ENCODE measurements at regions not wholly inside any gene's neighbourhood (a gene's known extent, or its start where the extent isn't known, plus 50 kb on each side); places are given as distances from the start of the nearest gene placed in this dataset.

DNA sequence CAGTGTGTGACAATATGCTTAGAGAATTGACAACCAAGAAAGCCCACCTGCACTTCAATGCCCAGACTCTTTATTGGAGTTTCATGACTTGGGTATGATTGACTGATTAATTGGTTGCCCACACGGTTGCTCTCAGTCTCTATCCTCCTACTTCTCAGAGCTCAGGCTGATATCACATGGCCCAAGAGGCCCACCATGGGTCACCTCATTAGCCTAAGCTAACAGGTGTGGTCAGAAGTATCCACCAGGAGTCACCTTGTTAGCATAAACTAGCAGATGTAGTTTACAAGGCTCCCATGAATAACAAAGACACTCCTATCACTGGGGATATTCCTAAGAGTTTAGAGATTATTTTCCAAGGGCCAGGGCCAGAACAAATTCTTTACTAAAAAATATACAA, 120.2 kb upstream of the MBNL1 start:
- H3K4ac ChIP-seq (ENCODE audit: low read depth, low read length) = no peak overlapping the region
- Mint-ChIP-seq H3K4me1 (peaks cover 21 to 29% of the 10 kb centered on the region in 2 experiments), H3K27me3 (ENCODE audit: low read depth) (no peaks in the 10 kb centered on the region), H3K36me3 (ENCODE audit: insufficient read depth in 1 of 3, low read depth in 3 of 3) (peaks cover 0 to 4% (median 2%) of the 10 kb centered on the region in 3 experiments; a peak in 1 of 7 replicates), H3K27ac (peak overlapping the region in 1 of 3 experiments; percentile 12; a peak in 1 of 7 replicates), H3K4me3 (no peak overlapping the region), H3K9me3 (no peaks in the 10 kb centered on the region; a peak in 1 of 5 replicates)
- H4K5ac ChIP-seq (ENCODE audit: insufficient read length, low read depth, low read length) = no peak overlapping the region
- H2AFZ ChIP-seq (ENCODE audit: low read length) = no peak overlapping the region
- no peak overlapping the region for H2BK5ac ChIP-seq (ENCODE audit: insufficient read length, low read length)
- H3K18ac ChIP-seq (ENCODE audit: insufficient read length, low read depth, low read length) = no peak overlapping the region
- no peaks in the 10 kb centered on the region for H3K23me2 ChIP-seq (ENCODE audit: insufficient read length, low read depth, low read length, poor library complexity, severe bottlenecking)
- TF ChIP-seq, protein P1, sequence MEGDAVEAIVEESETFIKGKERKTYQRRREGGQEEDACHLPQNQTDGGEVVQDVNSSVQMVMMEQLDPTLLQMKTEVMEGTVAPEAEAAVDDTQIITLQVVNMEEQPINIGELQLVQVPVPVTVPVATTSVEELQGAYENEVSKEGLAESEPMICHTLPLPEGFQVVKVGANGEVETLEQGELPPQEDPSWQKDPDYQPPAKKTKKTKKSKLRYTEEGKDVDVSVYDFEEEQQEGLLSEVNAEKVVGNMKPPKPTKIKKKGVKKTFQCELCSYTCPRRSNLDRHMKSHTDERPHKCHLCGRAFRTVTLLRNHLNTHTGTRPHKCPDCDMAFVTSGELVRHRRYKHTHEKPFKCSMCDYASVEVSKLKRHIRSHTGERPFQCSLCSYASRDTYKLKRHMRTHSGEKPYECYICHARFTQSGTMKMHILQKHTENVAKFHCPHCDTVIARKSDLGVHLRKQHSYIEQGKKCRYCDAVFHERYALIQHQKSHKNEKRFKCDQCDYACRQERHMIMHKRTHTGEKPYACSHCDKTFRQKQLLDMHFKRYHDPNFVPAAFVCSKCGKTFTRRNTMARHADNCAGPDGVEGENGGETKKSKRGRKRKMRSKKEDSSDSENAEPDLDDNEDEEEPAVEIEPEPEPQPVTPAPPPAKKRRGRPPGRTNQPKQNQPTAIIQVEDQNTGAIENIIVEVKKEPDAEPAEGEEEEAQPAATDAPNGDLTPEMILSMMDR (conservative IDR thresholded peaks at IDR 0.05) = no peak
- H3K27ac ChIP-seq (ENCODE audit: insufficient read length, low read depth, low read length) = no peak overlapping the region
- no peaks in the 10 kb centered on the region for H3K79me2 ChIP-seq (ENCODE audit: insufficient read depth, low read length)
- no peak overlapping the region for H4K91ac ChIP-seq (ENCODE audit: insufficient read length, low read depth, low read length)
- no peaks in the 10 kb centered on the region for H3K9me3 ChIP-seq (ENCODE audit: control insufficient read depth, low read depth, low read length)
- no peak overlapping the region for H2BK120ac ChIP-seq (ENCODE audit: low read depth, low read length, poor library complexity, severe bottlenecking)
- H3K4me1 ChIP-seq (ENCODE audit: insufficient read depth, low read length) = peaks cover 4% of the 10 kb centered on the region
- no CpG with 5 or more reads among the region's 1 CpG for WGBS (ENCODE audit: extremely low coverage, insufficient read length, low lambda C conversion rate)
- no peaks in the 10 kb centered on the region for H3K79me1 ChIP-seq (ENCODE audit: insufficient read depth, low read depth, low read length, poor library complexity, severe bottlenecking)
- no peak overlapping the region for H2BK15ac ChIP-seq (ENCODE audit: low read depth, low read length)
- H3K27me3 ChIP-seq (ENCODE audit: insufficient read depth, low read length) = no peaks in the 10 kb centered on the region
- H4K8ac ChIP-seq (replicated peaks; ENCODE audit: insufficient read length, low read depth, low read length) = no peak overlapping the region
- H2BK20ac ChIP-seq (ENCODE audit: low read depth, low read length, poor library complexity, severe bottlenecking) = no peak overlapping the region
- H2AK5ac ChIP-seq (ENCODE audit: insufficient read length, low read length) = no peak overlapping the region
- H4K20me1 ChIP-seq (ENCODE audit: control insufficient read depth, insufficient read depth, insufficient read length) = no peaks in the 10 kb centered on the region
- H3K23ac ChIP-seq (ENCODE audit: insufficient read length, low read depth, low read length) = no peak overlapping the region
- no peak overlapping the region for H3T11ph ChIP-seq (ENCODE audit: low read length)
- H3K14ac ChIP-seq (ENCODE audit: insufficient read depth, low read length) = no peak overlapping the region
- H3K4me2 ChIP-seq (ENCODE audit: insufficient read depth, insufficient read length, low read length) = no peak overlapping the region
- no peak overlapping the region for H2BK12ac ChIP-seq (ENCODE audit: insufficient read length, low read depth, low read length)
- no peak overlapping the region for H3K9ac ChIP-seq (ENCODE audit: extremely low read depth, insufficient read length, low read length)
- peak; percentile 35 for DNase-seq
- H3K56ac ChIP-seq (ENCODE audit: insufficient read length, low read depth, low read length) = no peak overlapping the region

All from H9 (cell line).